ENCODE measurements at regions not wholly inside any gene's neighbourhood (a gene's known extent, or its start where the extent isn't known, plus 50 kb on each side); places are given as distances from the start of the nearest gene placed in this dataset.

GRCh38 chr14:94880876-94881275, 111.0 kb upstream of the GSC start:
- no peaks in the 10 kb centered on the region for H3K36me3 ChIP-seq (ENCODE audit: control insufficient read depth in 1 of 2, insufficient read depth in 2 of 2, low read length in 2 of 2)
- H3K9me3 ChIP-seq (ENCODE audit: control insufficient read depth in 1 of 2, low read length in 2 of 2) = no peaks in the 10 kb centered on the region
- H3K4me3 ChIP-seq (ENCODE audit: low read depth in 1 of 2, low read length in 2 of 2) = no peak overlapping the region
- H3K27ac ChIP-seq (ENCODE audit: low read length) = no peak overlapping the region
- no peaks in the 10 kb centered on the region for H3K27me3 ChIP-seq (ENCODE audit: low read depth, low read length)
- H3K4me1 ChIP-seq (ENCODE audit: control insufficient read depth in 1 of 2, insufficient read depth in 2 of 2, low read length in 2 of 2) = no peaks in the 10 kb centered on the region

- H3K27me3 ChIP-seq (ENCODE audit: low read depth, low read length) = no peaks in the 10 kb centered on the region
- no peak overlapping the region for H3K27ac ChIP-seq (ENCODE audit: low read length)
- no peak overlapping the region for H3K4me3 ChIP-seq (ENCODE audit: low read depth in 1 of 2, low read length in 2 of 2)
- H3K9me3 ChIP-seq (ENCODE audit: control insufficient read depth in 1 of 2, low read length in 2 of 2) = no peaks in the 10 kb centered on the region
- no peaks in the 10 kb centered on the region for H3K4me1 ChIP-seq (ENCODE audit: control insufficient read depth in 1 of 2, insufficient read depth in 2 of 2, low read length in 2 of 2)
- H3K36me3 ChIP-seq (ENCODE audit: control insufficient read depth in 1 of 2, insufficient read depth in 2 of 2, low read length in 2 of 2) = no peaks in the 10 kb centered on the region
Observed at GRCh38 chr14:94880106-94880505, 110.2 kb upstream of the GSC start.

DNA sequence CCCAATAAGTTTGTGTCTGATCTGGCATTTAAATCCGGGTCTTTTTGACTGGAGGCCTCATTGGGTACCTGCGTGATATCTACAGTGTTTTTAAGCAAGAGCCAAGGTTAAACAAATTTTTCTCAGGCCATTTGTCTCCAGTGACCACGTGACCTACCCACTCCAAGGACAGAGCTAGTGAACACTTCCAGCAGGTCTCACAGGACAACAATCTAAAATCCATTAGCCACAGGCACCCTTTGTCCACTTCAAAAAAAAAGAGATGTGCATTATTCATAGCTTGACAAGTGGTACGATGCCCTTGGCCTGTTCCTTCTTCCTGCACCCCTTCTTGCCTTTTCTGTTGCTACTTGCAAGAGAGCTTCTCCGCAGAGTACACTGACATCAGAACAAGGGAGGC, 109.6 kb upstream of the GSC start:
- H3K9me3 ChIP-seq (ENCODE audit: control insufficient read depth in 1 of 2, low read length in 2 of 2) = no peaks in the 10 kb centered on the region
- no peaks in the 10 kb centered on the region for H3K4me1 ChIP-seq (ENCODE audit: control insufficient read depth in 1 of 2, insufficient read depth in 2 of 2, low read length in 2 of 2)
- no peaks in the 10 kb centered on the region for H3K36me3 ChIP-seq (ENCODE audit: control insufficient read depth in 1 of 2, insufficient read depth in 2 of 2, low read length in 2 of 2)
- H3K27ac ChIP-seq (ENCODE audit: low read length) = no peak overlapping the region
- H3K27me3 ChIP-seq (ENCODE audit: low read depth, low read length) = no peaks in the 10 kb centered on the region
- no peak overlapping the region for H3K4me3 ChIP-seq (ENCODE audit: low read depth in 1 of 2, low read length in 2 of 2)

DNA sequence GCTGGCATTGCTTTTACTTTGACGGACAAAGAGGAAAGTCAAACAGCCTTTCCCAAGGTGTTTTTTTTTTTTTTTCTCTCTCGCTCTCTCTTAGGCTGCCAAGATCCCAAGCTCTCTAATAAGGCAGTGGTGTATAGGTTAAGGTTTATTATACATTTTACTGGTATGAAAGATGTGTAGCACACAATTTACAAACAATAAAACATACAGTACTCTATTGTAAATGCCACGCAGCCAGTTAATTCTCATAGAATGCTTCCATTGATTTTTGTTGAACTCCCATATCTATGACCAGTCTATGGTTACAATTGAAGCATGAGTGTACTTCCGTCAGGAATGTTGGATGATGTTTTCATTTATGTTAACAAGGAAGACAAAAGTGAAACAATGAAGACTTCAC, 106.4 kb upstream of the GSC start:
- Histone ChIP-seq H3K4me3 (ENCODE audit: low read depth in 1 of 2, low read length in 2 of 2) (no peak overlapping the region), H3K27ac (ENCODE audit: low read length) (no peak overlapping the region), H3K36me3 (ENCODE audit: control insufficient read depth in 1 of 2, insufficient read depth in 2 of 2, low read length in 2 of 2) (no peaks in the 10 kb centered on the region), H3K9me3 (ENCODE audit: control insufficient read depth in 1 of 2, low read length in 2 of 2) (no peaks in the 10 kb centered on the region), H3K27me3 (ENCODE audit: low read depth, low read length) (no peaks in the 10 kb centered on the region), H3K4me1 (ENCODE audit: control insufficient read depth in 1 of 2, insufficient read depth in 2 of 2, low read length in 2 of 2) (no peaks in the 10 kb centered on the region)

DNA sequence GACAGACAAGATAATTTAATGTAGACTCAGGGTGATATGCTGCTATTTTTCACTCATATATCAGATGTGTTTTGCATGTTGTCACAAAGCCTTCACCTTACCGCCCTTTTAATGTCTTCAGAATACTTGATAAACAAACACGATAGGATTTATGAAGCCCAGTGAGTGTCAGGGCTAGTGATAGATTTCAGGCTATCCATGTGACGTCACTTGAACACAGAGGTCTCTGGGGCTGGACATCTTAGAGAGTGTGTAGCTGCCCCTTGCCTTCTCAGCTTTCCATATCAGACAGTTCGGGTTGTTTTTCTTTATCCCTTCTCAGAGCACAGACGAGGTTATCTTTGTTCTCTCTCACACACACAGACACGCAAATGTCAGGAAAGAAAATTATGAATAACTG, 105.3 kb upstream of the GSC start:
- H3K4me1 ChIP-seq (ENCODE audit: control insufficient read depth in 1 of 2, insufficient read depth in 2 of 2, low read length in 2 of 2) = no peaks in the 10 kb centered on the region
- no peaks in the 10 kb centered on the region for H3K36me3 ChIP-seq (ENCODE audit: control insufficient read depth in 1 of 2, insufficient read depth in 2 of 2, low read length in 2 of 2)
- H3K9me3 ChIP-seq (ENCODE audit: control insufficient read depth in 1 of 2, low read length in 2 of 2) = no peaks in the 10 kb centered on the region
- H3K27ac ChIP-seq (ENCODE audit: low read length) = no peak overlapping the region
- no peaks in the 10 kb centered on the region for H3K27me3 ChIP-seq (ENCODE audit: low read depth, low read length)
- H3K4me3 ChIP-seq (ENCODE audit: low read depth in 1 of 2, low read length in 2 of 2) = no peak overlapping the region

DNA sequence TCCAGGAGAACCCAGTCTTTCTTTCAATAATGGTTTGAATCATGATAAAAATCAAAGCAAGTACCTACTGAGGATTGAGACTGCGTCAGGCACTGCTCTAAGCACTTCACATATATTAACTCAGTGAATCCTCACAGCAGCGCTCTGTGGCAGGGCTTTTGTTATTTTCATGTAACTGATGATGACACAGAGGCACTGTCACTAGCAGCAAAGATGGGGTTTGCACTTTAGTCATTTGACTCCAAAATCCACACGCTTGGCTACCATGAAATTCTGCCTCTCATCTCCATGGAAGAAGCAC, 98.8 kb upstream of the GSC start:
- no peak overlapping the region for H3K27ac ChIP-seq (ENCODE audit: low read length)
- H3K4me1 ChIP-seq (ENCODE audit: control insufficient read depth in 1 of 2, insufficient read depth in 2 of 2, low read length in 2 of 2) = no peaks in the 10 kb centered on the region
- H3K4me3 ChIP-seq (ENCODE audit: low read depth in 1 of 2, low read length in 2 of 2) = no peak overlapping the region
- no peaks in the 10 kb centered on the region for H3K9me3 ChIP-seq (ENCODE audit: control insufficient read depth in 1 of 2, low read length in 2 of 2)
- no peaks in the 10 kb centered on the region for H3K36me3 ChIP-seq (ENCODE audit: control insufficient read depth in 1 of 2, insufficient read depth in 2 of 2, low read length in 2 of 2)
- H3K27me3 ChIP-seq (ENCODE audit: low read depth, low read length) = no peaks in the 10 kb centered on the region

GRCh38 chr14:94867946-94868771, 98.2 kb upstream of the GSC start:
- no peaks in the 10 kb centered on the region for H3K27me3 ChIP-seq (ENCODE audit: low read depth, low read length)

GRCh38 chr14:94867209-94867608, 97.3 kb upstream of the GSC start:
- H3K9me3 ChIP-seq (ENCODE audit: control insufficient read depth in 1 of 2, low read length in 2 of 2) = no peaks in the 10 kb centered on the region
- no peak overlapping the region for H3K27ac ChIP-seq (ENCODE audit: low read length)
- no peak overlapping the region for H3K4me3 ChIP-seq (ENCODE audit: low read depth in 1 of 2, low read length in 2 of 2)
- H3K4me1 ChIP-seq (ENCODE audit: control insufficient read depth in 1 of 2, insufficient read depth in 2 of 2, low read length in 2 of 2) = no peaks in the 10 kb centered on the region
- H3K36me3 ChIP-seq (ENCODE audit: control insufficient read depth in 1 of 2, insufficient read depth in 2 of 2, low read length in 2 of 2) = no peaks in the 10 kb centered on the region
- H3K27me3 ChIP-seq (ENCODE audit: low read depth, low read length) = no peaks in the 10 kb centered on the region

More at GRCh38 chr14:94867946-94868771, 98.2 kb upstream of the GSC start:
- Histone ChIP-seq H3K4me1 (ENCODE audit: control insufficient read depth in 1 of 2, insufficient read depth in 2 of 2, low read length in 2 of 2) (no peaks in the 10 kb centered on the region), H3K27ac (ENCODE audit: low read length) (no peak overlapping the region), H3K9me3 (ENCODE audit: control insufficient read depth in 1 of 2, low read length in 2 of 2) (no peaks in the 10 kb centered on the region), H3K4me3 (ENCODE audit: low read depth in 1 of 2, low read length in 2 of 2) (no peak overlapping the region), H3K36me3 (ENCODE audit: control insufficient read depth in 1 of 2, insufficient read depth in 2 of 2, low read length in 2 of 2) (no peaks in the 10 kb centered on the region)

- no peak overlapping the region for H3K4me3 ChIP-seq (ENCODE audit: low read depth in 1 of 2, low read length in 2 of 2)
- H3K27me3 ChIP-seq (ENCODE audit: low read depth, low read length) = no peaks in the 10 kb centered on the region
- no peaks in the 10 kb centered on the region for H3K36me3 ChIP-seq (ENCODE audit: control insufficient read depth in 1 of 2, insufficient read depth in 2 of 2, low read length in 2 of 2)
Observed at GRCh38 chr14:94864387-94865195, 94.7 kb upstream of the GSC start.

DNA sequence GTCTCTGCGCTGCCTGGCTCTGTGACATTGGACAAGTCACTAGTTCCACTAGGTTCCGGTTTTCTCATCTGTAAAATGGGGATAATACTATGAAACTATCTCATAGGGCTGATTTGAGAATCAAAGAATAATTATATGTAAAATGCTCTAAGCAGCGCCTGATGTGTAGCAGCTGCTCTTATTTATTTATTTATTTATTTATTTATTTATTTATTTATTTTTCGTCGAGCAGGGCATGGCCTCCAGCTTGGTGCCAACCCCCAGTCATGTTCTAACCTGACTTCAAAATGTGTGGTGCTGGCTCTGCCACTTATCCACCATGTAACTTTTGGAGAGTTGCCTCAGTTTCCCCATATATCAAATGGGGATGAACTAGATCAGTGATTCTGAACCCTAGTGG, 93.5 kb upstream of the GSC start:
- Histone ChIP-seq H3K4me3 (ENCODE audit: low read depth in 1 of 2, low read length in 2 of 2) (no peak overlapping the region), H3K4me1 (ENCODE audit: control insufficient read depth in 1 of 2, insufficient read depth in 2 of 2, low read length in 2 of 2) (no peaks in the 10 kb centered on the region), H3K27ac (ENCODE audit: low read length) (no peak overlapping the region), H3K36me3 (ENCODE audit: control insufficient read depth in 1 of 2, insufficient read depth in 2 of 2, low read length in 2 of 2) (no peaks in the 10 kb centered on the region), H3K9me3 (ENCODE audit: control insufficient read depth in 1 of 2, low read length in 2 of 2) (no peaks in the 10 kb centered on the region), H3K27me3 (ENCODE audit: low read depth, low read length) (no peaks in the 10 kb centered on the region)

More at GRCh38 chr14:94864387-94865195, 94.7 kb upstream of the GSC start:
- Histone ChIP-seq H3K4me1 (ENCODE audit: control insufficient read depth in 1 of 2, insufficient read depth in 2 of 2, low read length in 2 of 2) (no peaks in the 10 kb centered on the region), H3K9me3 (ENCODE audit: control insufficient read depth in 1 of 2, low read length in 2 of 2) (no peaks in the 10 kb centered on the region), H3K27ac (ENCODE audit: low read length) (no peak overlapping the region)

DNA sequence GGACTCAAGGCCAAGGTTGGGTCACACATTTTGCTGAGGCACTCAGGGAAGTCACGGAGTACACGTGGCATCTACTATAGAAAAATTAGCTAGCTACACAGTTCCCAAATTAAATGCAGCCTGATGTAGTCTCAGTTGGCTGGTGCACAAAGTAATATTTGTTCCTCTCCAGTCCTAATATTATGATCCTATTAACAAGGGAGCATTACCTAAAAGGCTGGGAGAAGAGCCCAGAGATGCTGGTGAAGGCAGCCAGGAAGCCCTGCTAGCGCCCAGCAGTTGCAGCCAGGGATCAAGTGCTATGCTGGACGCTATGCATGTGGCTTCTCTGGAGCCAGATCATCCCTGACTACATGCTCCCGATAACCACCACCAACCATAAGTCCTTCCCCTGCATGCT, 88.0 kb upstream of the GSC start:
- Histone ChIP-seq H3K4me1 (ENCODE audit: control insufficient read depth in 1 of 2, insufficient read depth in 2 of 2, low read length in 2 of 2) (no peaks in the 10 kb centered on the region), H3K27me3 (ENCODE audit: low read depth, low read length) (no peaks in the 10 kb centered on the region), H3K36me3 (ENCODE audit: control insufficient read depth in 1 of 2, insufficient read depth in 2 of 2, low read length in 2 of 2) (no peaks in the 10 kb centered on the region), H3K27ac (ENCODE audit: low read length) (no peak overlapping the region), H3K9me3 (ENCODE audit: control insufficient read depth in 1 of 2, low read length in 2 of 2) (peaks cover 7 to 9% of the 10 kb centered on the region in 2 donors), H3K4me3 (ENCODE audit: low read depth in 1 of 2, low read length in 2 of 2) (no peak overlapping the region)
